Fibroblast of mammary gland (primary cell): ENCODE measurements at regions not wholly inside any gene's neighbourhood (a gene's known extent, or its start where the extent isn't known, plus 50 kb on each side); places are given as distances from the start of the nearest gene placed in this dataset.
A peak's percentile ranks its signal among the peaks of the same experiment; 100 is the strongest.

Source experiments
- DNase-seq: peaks from one replicate; pipeline ENCODE4 v3.0.0-alpha.2; 2010; ENCODE audit warnings: low read depth
- H3K4me3 ChIP-seq: 2 replicates; pipeline ENCODE4 v1.5.1; 2011; ENCODE audit warnings: low read depth, mild to moderate bottlenecking, low read length, moderate library complexity; ENCODE audit not compliant: control insufficient read depth
- TF ChIP-seq, protein P1 (sequence below): conservative IDR thresholded peaks from 2 replicates; pipeline ENCODE4 v1.5.1; 2011; ENCODE audit warnings: low read depth, low read length, inconsistent platforms; ENCODE audit not compliant: control insufficient read depth, insufficient read depth

DNA sequence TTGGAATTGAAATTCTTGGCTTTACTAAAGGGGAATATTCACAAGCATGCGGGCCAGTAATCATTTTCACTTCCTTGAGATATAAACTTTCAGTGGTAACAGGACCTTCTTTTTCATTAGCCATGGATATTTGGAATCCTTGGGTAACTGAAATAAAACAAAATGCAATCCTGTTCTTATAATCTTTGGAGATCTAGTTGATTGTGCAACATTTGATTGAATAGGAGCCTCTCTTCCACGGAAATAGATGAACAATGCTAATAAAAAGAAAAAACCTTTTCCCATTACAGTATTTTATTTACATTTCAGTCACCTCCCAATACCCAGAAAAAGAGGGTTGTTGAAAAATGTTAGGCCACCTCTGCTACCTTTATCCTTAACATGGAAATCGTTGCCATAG is 225.6 kb downstream of the MAP2K6 start:
- H3K4me3 ChIP-seq: no peak overlapping the region
- no peak for DNase-seq
- TF ChIP-seq, protein P1, sequence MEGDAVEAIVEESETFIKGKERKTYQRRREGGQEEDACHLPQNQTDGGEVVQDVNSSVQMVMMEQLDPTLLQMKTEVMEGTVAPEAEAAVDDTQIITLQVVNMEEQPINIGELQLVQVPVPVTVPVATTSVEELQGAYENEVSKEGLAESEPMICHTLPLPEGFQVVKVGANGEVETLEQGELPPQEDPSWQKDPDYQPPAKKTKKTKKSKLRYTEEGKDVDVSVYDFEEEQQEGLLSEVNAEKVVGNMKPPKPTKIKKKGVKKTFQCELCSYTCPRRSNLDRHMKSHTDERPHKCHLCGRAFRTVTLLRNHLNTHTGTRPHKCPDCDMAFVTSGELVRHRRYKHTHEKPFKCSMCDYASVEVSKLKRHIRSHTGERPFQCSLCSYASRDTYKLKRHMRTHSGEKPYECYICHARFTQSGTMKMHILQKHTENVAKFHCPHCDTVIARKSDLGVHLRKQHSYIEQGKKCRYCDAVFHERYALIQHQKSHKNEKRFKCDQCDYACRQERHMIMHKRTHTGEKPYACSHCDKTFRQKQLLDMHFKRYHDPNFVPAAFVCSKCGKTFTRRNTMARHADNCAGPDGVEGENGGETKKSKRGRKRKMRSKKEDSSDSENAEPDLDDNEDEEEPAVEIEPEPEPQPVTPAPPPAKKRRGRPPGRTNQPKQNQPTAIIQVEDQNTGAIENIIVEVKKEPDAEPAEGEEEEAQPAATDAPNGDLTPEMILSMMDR: no peak

DNA sequence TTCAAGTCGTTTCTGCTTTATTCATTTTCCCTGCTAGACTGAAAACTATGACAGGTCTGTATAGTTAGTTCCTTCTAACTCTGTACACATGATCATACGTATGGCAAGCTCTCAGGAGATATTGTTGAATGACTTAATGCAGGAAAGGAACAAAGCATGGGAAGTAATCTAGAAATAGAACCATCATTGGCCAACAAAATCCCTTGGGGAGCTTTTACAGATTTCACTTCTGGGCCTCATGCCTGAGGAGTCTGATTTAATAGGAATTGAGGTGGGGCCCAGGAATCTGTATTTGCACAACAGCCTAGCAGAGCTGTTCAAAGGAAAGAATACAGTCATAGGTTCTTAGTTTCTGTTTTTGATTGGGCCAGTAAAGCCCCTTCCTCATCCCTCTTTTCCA is 229.2 kb downstream of the MAP2K6 start:
- peak; percentile 38 for DNase-seq
- TF ChIP-seq, protein P1: no peak
- no peak overlapping the region for H3K4me3 ChIP-seq

- H3K4me3 ChIP-seq: no peak overlapping the region
- TF ChIP-seq, protein P1: no peak
- DNase-seq: no peak
Measured at GRCh38 chr17:69646729-69647128, 232.2 kb downstream of the MAP2K6 start.

- H3K4me3 ChIP-seq: no peak overlapping the region
- DNase-seq: no peak
- TF ChIP-seq, protein P1: no peak
Measured at GRCh38 chr17:69650881-69651280, 236.4 kb downstream of the MAP2K6 start.

GRCh38 chr17:69651921-69652320 is 237.4 kb downstream of the MAP2K6 start:
- TF ChIP-seq, protein P1: no peak
- peak; percentile 49 for DNase-seq
- no peak overlapping the region for H3K4me3 ChIP-seq

- H3K4me3 ChIP-seq: no peak overlapping the region
- peak; percentile 85 for DNase-seq
- TF ChIP-seq, protein P1: no peak
Measured at GRCh38 chr17:69654981-69655855, 240.7 kb downstream of the MAP2K6 start.
